Lower leg skin (tissue), 4 donors: ENCODE measurements at regions not wholly inside any gene's neighbourhood (a gene's known extent, or its start where the extent isn't known, plus 50 kb on each side); places are given as distances from the start of the nearest gene placed in this dataset.

Source experiments
- DNase-seq, 2 donors: peaks; one replicate each; pipeline ENCODE4 v3.0.0-alpha.2; 2019; ENCODE audit warnings: low spot score in 2 of 2
- H3K4me3 ChIP-seq: fragments of 200-600 bp; sonication (generic); 2 replicates; pipeline ENCODE4 v1.5.1; 2017; ENCODE audit warnings: mild to moderate bottlenecking, low read depth; ENCODE audit not compliant: poor library complexity, severe bottlenecking
- POLR2A ChIP-seq, 2 donors: fragments of 450-650 bp; IDR thresholded peaks; one replicate each; pipeline ENCODE4 v1.6.1; 2016 to 2017; ENCODE audit warnings: antibody characterized with exemption in 2 of 2, mild to moderate bottlenecking in 1 of 2, moderate library complexity in 1 of 2
- WGBS, 2 donors: methylation state at CpG; one replicate each; pipeline ENCODE4 v1.1.5; 2018; 5-methylcytosine and 5-hydroxymethylcytosine counted together
- intact Hi-C: fragments of 100-400 bp; cut with DNase I; formaldehyde crosslinking; loops from one replicate; pipeline ENCODE4 v1.15.0; 2023; ENCODE audit warnings: low total_unique reads
- TF ChIP-seq, protein P1 (sequence below), 3 donors: fragments of 450-650 bp; IDR thresholded peaks; one replicate each; pipeline ENCODE4 v1.5.1; 2016; ENCODE audit warnings: antibody characterized with exemption in 3 of 3, mild to moderate bottlenecking in 3 of 3, moderate library complexity in 2 of 3

DNA sequence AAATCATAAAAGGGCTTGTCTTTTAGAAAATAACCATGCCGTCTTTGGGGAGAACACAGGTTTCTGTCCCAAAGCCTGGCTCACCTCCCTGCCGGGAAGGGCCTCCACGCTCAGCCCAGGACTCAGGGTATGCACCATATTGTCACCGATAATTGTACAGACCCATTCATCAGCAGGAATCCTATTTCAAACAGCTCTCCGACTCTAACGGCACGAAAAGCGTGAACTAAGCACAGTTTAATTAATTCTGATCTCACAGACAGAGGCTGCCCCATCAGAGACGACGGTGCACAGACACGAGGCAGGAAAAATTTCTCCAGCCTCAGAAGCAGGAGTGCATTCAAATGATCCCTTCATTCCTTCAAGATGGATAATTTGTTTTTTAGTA lies 276.2 kb downstream of the MYCN start:
- intact Hi-C loops: no loop called here
- H3K4me3 ChIP-seq: no peak overlapping the region
- 81 to 86% methylated on average over 11 of the region's 11 CpGs for WGBS, 2 donors
- TF ChIP-seq, protein P1, sequence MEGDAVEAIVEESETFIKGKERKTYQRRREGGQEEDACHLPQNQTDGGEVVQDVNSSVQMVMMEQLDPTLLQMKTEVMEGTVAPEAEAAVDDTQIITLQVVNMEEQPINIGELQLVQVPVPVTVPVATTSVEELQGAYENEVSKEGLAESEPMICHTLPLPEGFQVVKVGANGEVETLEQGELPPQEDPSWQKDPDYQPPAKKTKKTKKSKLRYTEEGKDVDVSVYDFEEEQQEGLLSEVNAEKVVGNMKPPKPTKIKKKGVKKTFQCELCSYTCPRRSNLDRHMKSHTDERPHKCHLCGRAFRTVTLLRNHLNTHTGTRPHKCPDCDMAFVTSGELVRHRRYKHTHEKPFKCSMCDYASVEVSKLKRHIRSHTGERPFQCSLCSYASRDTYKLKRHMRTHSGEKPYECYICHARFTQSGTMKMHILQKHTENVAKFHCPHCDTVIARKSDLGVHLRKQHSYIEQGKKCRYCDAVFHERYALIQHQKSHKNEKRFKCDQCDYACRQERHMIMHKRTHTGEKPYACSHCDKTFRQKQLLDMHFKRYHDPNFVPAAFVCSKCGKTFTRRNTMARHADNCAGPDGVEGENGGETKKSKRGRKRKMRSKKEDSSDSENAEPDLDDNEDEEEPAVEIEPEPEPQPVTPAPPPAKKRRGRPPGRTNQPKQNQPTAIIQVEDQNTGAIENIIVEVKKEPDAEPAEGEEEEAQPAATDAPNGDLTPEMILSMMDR (IDR thresholded peaks at IDR 0.05): no peak
- no peak for TF ChIP-seq POLR2A (IDR thresholded peaks at IDR 0.05)
- DNase-seq: no peak

DNA sequence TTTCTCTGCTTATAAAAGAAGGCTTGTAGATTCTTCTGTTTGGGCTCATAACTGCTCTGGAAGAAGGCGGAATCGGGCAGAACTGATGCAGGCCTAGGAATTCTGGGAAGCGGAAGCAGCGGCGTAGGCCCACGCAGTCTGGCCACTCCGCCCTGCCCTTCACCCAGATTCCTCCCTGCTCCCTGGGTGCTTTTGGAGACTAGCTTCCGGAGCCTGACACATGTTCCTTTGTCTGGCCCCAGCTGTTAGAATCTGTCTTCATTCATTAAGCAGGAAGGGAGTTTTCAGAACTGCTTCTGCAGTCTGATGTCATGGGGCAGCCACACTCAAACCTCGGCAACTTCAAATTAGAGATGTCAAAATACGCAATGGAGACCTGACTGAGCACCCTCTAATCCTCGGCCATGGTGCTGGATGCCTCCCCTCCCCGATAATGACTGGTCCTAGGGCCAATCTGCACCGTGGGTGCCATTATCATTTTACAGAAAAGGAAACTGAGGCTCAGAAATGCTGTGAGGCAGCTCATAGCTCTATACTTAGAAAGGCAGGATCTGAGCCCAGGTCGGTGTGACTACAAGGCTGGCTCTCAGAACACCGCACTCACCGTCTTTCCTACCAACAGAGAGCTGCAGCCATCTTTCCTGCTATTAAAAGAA lies 275.7 kb downstream of the MYCN start:
- no peak overlapping the region for H3K4me3 ChIP-seq
- 84 to 85% methylated on average over 16 of the region's 16 CpGs for WGBS, 2 donors
- DNase-seq: no peak
- intact Hi-C loops: no loop called here
- TF ChIP-seq, protein P1 (IDR thresholded peaks at IDR 0.05): no peak
- no peak for TF ChIP-seq POLR2A (IDR thresholded peaks at IDR 0.05)

DNA sequence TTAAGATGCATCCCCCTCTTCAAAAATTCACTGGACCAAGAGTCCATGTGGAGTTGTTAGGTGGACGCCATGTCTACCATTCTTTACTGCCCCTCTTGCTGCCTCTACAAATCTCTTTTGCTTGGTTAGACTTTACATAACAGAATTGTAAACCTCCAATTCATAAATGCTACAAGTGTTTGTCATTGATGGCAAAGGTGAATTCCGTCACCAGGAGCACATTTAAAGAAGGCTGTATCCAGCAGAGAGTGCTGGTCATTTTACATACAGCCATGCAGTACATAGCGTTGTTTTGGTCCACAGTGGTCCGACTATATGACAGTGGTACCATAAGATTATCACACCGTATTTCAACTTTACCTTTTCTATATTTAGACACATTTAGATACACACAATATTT lies 274.5 kb downstream of the MYCN start:
- intact Hi-C loops: no loop called here
- DNase-seq: no peak
- no peak for TF ChIP-seq POLR2A (IDR thresholded peaks at IDR 0.05)
- TF ChIP-seq, protein P1 (IDR thresholded peaks at IDR 0.05): no peak
- WGBS, 2 donors: 93 to 96% methylated on average over 5 of the region's 5 CpGs
- no peak overlapping the region for H3K4me3 ChIP-seq

DNA sequence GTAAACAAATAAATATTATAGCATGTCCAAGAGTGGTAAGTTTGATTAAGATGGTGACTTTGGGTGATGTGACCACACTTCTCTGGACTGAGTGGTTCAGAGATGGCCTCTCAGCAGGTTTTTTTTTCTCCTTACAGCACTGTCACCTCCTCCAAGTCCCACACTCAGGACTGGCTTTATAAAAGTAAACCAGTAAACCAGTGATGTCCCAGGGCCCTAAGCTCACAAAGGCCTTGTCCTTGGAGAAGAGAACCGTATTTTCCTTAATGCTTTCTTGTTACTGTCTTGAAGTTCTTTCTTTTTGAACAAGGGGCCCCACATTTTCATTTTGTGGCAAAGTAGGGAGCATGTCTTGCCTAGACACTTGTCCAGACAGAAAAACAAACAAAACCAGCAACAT lies 274.0 kb downstream of the MYCN start:
- TF ChIP-seq, protein P1 (IDR thresholded peaks at IDR 0.05): no peak
- 93 to 96% methylated on average over 1 of the region's 1 CpG for WGBS, 2 donors
- no peak for DNase-seq
- intact Hi-C loops: no loop called here
- H3K4me3 ChIP-seq: no peak overlapping the region

DNA sequence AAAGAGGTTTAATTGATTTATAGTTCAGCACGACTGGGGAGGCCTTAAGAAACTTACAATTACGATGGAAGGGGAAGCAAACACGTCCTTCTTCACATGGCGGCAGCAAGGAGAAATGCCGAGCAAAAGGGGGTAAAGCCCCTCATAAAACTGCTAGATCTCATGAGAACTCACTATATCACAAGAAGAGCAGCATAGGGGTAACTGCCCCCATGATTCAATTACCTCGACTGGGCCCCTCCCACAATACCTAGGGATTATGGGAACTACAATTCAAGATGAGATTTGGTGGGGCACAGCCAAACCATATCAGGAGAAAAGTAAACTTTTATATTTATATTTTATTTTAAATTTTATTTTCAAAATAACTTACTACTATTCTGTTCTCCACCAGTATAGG lies 272.0 kb downstream of the MYCN start:
- DNase-seq: no peak
- TF ChIP-seq POLR2A (IDR thresholded peaks at IDR 0.05): no peak
- TF ChIP-seq, protein P1 (IDR thresholded peaks at IDR 0.05): no peak

DNA sequence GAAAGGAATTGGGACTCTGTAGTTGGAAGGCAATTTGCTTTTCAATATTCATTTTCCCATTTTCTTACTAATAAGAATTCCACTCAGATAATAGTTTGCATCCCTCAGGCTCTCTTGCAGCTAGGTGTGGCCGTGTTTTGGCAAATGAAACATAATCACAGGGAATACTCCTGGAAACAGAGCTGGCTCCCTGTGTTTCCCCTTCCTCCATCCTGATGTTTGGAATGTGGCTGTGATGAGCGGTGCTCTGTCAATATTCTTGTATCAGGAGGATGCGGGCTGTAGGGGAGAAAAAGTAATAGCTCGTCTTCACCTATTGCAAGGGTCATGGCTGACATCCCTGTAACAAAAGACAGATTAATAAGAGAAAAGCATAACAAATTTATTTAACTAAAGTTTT lies 271.0 kb downstream of the MYCN start:
- 48 to 70% methylated on average over 4 of the region's 4 CpGs for WGBS, 2 donors
- TF ChIP-seq, protein P1 (IDR thresholded peaks at IDR 0.05): no peak
- TF ChIP-seq POLR2A (IDR thresholded peaks at IDR 0.05): no peak
- intact Hi-C loops: no loop called here
- H3K4me3 ChIP-seq: no peak overlapping the region
- DNase-seq: no peak

More for the DNA sequence above, 272.0 kb downstream of the MYCN start:
- 72 to 81% methylated on average over 6 of the region's 6 CpGs for WGBS, 2 donors
- no peak overlapping the region for H3K4me3 ChIP-seq
- intact Hi-C loops: no loop called here
